Erythroblast (primary cell): ENCODE measurements at regions not wholly inside any gene's neighbourhood (a gene's known extent, or its start where the extent isn't known, plus 50 kb on each side); places are given as distances from the start of the nearest gene placed in this dataset.

Experiments
- GATA1 ChIP-seq: IDR thresholded peaks from 2 replicates; pipeline ENCODE4 v1.6.1; 2011; ENCODE audit warnings: low read depth, mild to moderate bottlenecking, control low read depth, low read length, moderate library complexity
- POLR2A ChIP-seq: IDR thresholded peaks from 2 replicates; pipeline ENCODE4 v1.6.1; 2011; ENCODE audit warnings: mild to moderate bottlenecking, low read length

GRCh38 chr2:136223274-136223673 is 105.3 kb upstream of the CXCR4 start:
- TF ChIP-seq POLR2A, result no peak
- TF ChIP-seq GATA1, result no peak
